Liver (tissue), 8 donors: ENCODE measurements at regions not wholly inside any gene's neighbourhood (a gene's known extent, or its start where the extent isn't known, plus 50 kb on each side); places are given as distances from the start of the nearest gene placed in this dataset.

ENCODE experiments used
- DNase-seq: peaks from one replicate; pipeline ENCODE4 v3.0.0-alpha.2; 2017; ENCODE audit warnings: low spot score
- H3K27ac ChIP-seq, 2 donors: one replicate each; pipeline ENCODE4 v1.7.0; 2013; ENCODE audit warnings: inconsistent platforms in 2 of 2, low read length in 2 of 2, control low read depth in 1 of 2, low read depth in 1 of 2, mild to moderate bottlenecking in 1 of 2
- H3K27me3 ChIP-seq, 4 donors: one replicate each; pipeline versions ENCODE4 v1.6.1 to v1.7.0; 2013; ENCODE audit warnings: low read length in 3 of 4, inconsistent platforms in 1 of 4, mild to moderate bottlenecking in 1 of 4, moderate library complexity in 1 of 4; ENCODE audit not compliant: control insufficient read depth in 4 of 4, insufficient read depth in 4 of 4
- H3K36me3 ChIP-seq, 4 donors: one replicate each; pipeline versions ENCODE4 v1.6.1 to v1.7.0; 2013; ENCODE audit warnings: low read length in 3 of 4, mild to moderate bottlenecking in 3 of 4, low read depth in 1 of 4, moderate library complexity in 1 of 4; ENCODE audit not compliant: control insufficient read depth in 4 of 4, insufficient read depth in 3 of 4
- H3K4me1 ChIP-seq, 4 donors: one replicate each; pipeline versions ENCODE4 v1.6.1 to v1.7.0; 2013; ENCODE audit warnings: low read length in 3 of 4, mild to moderate bottlenecking in 3 of 4, moderate library complexity in 1 of 4; ENCODE audit not compliant: control insufficient read depth in 4 of 4, insufficient read depth in 4 of 4
- H3K4me3 ChIP-seq, 3 donors: one replicate each; pipeline versions ENCODE4 v1.6.1 to v1.7.0; 2013; ENCODE audit warnings: low read length in 3 of 3, control low read depth in 1 of 3, low read depth in 1 of 3, mild to moderate bottlenecking in 1 of 3
- H3K9ac ChIP-seq, 2 donors: one replicate each; pipeline ENCODE4 v1.7.0; 2013; ENCODE audit warnings: low read length in 2 of 2, mild to moderate bottlenecking in 2 of 2, moderate library complexity in 2 of 2, control low read depth in 1 of 2, low read depth in 1 of 2
- H3K9me3 ChIP-seq, 4 donors: one replicate each; pipeline versions ENCODE4 v1.6.1 to v1.7.0; 2013; ENCODE audit warnings: low read length in 3 of 4; ENCODE audit not compliant: control insufficient read depth in 4 of 4
- CTCF ChIP-seq: fragments of 150-350 bp; IDR thresholded peaks from 2 replicates; pipeline ENCODE4 v1.5.1; 2017; ENCODE audit warnings: improper control_type of control experiment, low read depth, low read length; ENCODE audit not compliant: missing input control
- EGR1 ChIP-seq, 2 donors: IDR thresholded peaks; 2 replicates each; pipeline ENCODE4 v1.6.1; 2016 to 2018; ENCODE audit warnings: antibody characterized with exemption in 2 of 2, low read depth in 2 of 2
- FOXA1 ChIP-seq: IDR thresholded peaks from 2 replicates; pipeline ENCODE4 v1.6.1; 2016; ENCODE audit warnings: antibody characterized with exemption
- FOXA2 ChIP-seq: IDR thresholded peaks from 2 replicates; pipeline ENCODE4 v1.6.1; 2016; ENCODE audit warnings: antibody characterized with exemption
- GABPA ChIP-seq, 2 donors: IDR thresholded peaks in 1 of 2; conservative IDR thresholded peaks in 1 of 2; 2 replicates each; pipeline ENCODE4 v1.6.1; 2016; ENCODE audit warnings: antibody characterized with exemption in 2 of 2, mild to moderate bottlenecking in 1 of 2, moderate library complexity in 1 of 2
- HNF4A ChIP-seq, 2 donors: conservative IDR thresholded peaks; 2 replicates each; pipeline ENCODE4 v1.6.1; 2016; ENCODE audit warnings: antibody characterized with exemption in 2 of 2, mild to moderate bottlenecking in 2 of 2
- HNF4G ChIP-seq: IDR thresholded peaks from 2 replicates; pipeline ENCODE4 v1.6.1; 2016; ENCODE audit warnings: antibody characterized with exemption
- JUND ChIP-seq, 2 donors: IDR thresholded peaks; 2 replicates each; pipeline ENCODE4 v1.6.1; 2016; ENCODE audit warnings: antibody characterized with exemption in 2 of 2
- MAX ChIP-seq: IDR thresholded peaks from 2 replicates; pipeline ENCODE4 v1.6.1; 2016; ENCODE audit warnings: antibody characterized with exemption
- NR2F2 ChIP-seq: IDR thresholded peaks from 2 replicates; pipeline ENCODE4 v1.6.1; 2016; ENCODE audit warnings: antibody characterized with exemption
- RAD21 ChIP-seq, 2 donors: IDR thresholded peaks; 2 replicates each; pipeline ENCODE4 v1.6.1; 2016; ENCODE audit warnings: antibody characterized with exemption in 2 of 2, mild to moderate bottlenecking in 2 of 2
- RXRA ChIP-seq, 2 donors: IDR thresholded peaks; 2 replicates each; pipeline ENCODE4 v1.6.1; 2017 to 2018; ENCODE audit warnings: antibody characterized with exemption in 2 of 2, mild to moderate bottlenecking in 1 of 2
- SP1 ChIP-seq: IDR thresholded peaks from 2 replicates; pipeline ENCODE4 v1.6.1; 2018; ENCODE audit warnings: antibody characterized with exemption, mild to moderate bottlenecking
- YY1 ChIP-seq: IDR thresholded peaks from 2 replicates; pipeline ENCODE4 v1.6.1; 2016; ENCODE audit warnings: antibody characterized with exemption, mild to moderate bottlenecking
- WGBS: extraction: QIAGEN DNeasy Blood & Tissue Kit; methylation state at CpG from one replicate; pipeline ENCODE4 v1.1.7; 2013; 5-methylcytosine and 5-hydroxymethylcytosine counted together
- TF ChIP-seq, protein P1 (sequence below): IDR thresholded peaks from 2 replicates; pipeline ENCODE4 v1.6.1; 2016; ENCODE audit warnings: antibody characterized with exemption
- TF ChIP-seq, protein P2 (sequence below): IDR thresholded peaks from 2 replicates; pipeline ENCODE4 v1.6.1; 2016; ENCODE audit warnings: antibody characterized with exemption
- TF ChIP-seq, protein P3 (sequence below): IDR thresholded peaks from 2 replicates; pipeline ENCODE4 v1.6.1; 2016; ENCODE audit warnings: antibody characterized with exemption, mild to moderate bottlenecking
- donor health status: healthy.
- donor health status: healthy.
- donor health status: healthy.
- donor health status: healthy.
- donor health status: healthy.

DNA sequence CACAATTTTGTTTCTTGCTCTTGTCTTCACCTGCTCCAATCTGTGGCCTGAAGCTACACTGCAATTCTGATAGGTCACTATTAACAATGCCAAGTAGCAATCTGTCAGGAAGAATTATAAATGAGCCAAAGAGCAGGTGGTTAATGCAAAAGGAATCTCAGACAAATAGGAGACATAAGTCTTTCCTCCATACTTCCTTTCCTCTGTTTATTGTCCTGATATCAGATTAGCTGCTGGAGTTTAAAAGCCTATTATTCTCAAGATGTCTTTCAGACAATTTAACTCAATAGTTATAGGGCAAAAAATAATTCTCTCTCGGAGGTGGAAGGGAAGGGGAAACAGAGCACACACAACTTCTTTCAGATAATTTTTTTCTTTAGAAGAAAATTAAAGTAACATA lies 491.6 kb downstream of the MFSD1 start:
- TF ChIP-seq, protein P1, sequence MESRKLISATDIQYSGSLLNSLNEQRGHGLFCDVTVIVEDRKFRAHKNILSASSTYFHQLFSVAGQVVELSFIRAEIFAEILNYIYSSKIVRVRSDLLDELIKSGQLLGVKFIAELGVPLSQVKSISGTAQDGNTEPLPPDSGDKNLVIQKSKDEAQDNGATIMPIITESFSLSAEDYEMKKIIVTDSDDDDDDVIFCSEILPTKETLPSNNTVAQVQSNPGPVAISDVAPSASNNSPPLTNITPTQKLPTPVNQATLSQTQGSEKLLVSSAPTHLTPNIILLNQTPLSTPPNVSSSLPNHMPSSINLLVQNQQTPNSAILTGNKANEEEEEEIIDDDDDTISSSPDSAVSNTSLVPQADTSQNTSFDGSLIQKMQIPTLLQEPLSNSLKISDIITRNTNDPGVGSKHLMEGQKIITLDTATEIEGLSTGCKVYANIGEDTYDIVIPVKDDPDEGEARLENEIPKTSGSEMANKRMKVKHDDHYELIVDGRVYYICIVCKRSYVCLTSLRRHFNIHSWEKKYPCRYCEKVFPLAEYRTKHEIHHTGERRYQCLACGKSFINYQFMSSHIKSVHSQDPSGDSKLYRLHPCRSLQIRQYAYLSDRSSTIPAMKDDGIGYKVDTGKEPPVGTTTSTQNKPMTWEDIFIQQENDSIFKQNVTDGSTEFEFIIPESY, result no peak
- TF ChIP-seq SP1 (no peak), CTCF (no peak)
- Histone ChIP-seq H3K4me3 (no peak overlapping the region), H3K27ac (no peak overlapping the region), H3K36me3 (no peaks in the 10 kb centered on the region), H3K4me1 (no peaks in the 10 kb centered on the region), H3K9ac (no peak overlapping the region), H3K27me3 (peaks cover 0 to 10% (median 0%) of the 10 kb centered on the region in 4 donors), H3K9me3 (no peaks in the 10 kb centered on the region)
- no peak for DNase-seq
- WGBS, result 56% methylated on average over 1 of the region's 1 CpG

DNA sequence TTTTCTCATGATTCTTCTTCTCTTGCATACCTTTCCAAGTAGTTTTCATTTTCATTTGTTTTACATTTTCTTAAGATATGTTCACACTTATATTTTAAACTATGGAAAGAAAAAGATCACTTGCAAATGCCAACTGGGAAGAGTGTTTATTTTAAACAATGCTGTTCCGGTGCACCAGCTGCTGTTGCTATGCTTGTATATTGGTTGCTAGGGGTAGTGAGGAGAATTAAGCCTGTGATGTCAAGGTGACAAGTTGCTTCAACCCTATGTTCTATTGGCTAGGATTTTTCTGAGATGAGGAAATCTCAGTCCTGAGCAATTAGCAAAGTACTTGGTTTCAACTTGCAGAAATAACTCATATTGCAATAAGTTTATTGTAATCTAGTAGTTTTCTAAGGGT lies 500.1 kb downstream of the MFSD1 start:
- no peak for TF ChIP-seq NR2F2
- no peak for TF ChIP-seq YY1
- no peak for TF ChIP-seq HNF4A (conservative IDR thresholded peaks at IDR 0.05)
- no peak for TF ChIP-seq SP1
- TF ChIP-seq CTCF, result no peak
- TF ChIP-seq FOXA1, result no peak
- no peak for TF ChIP-seq EGR1 (IDR thresholded peaks at IDR 0.05; ENCODE audit: low read depth in 2 of 2)
- TF ChIP-seq, protein P1, result no peak
- TF ChIP-seq RXRA (IDR thresholded peaks at IDR 0.05), result no peak
- TF ChIP-seq, protein P2, sequence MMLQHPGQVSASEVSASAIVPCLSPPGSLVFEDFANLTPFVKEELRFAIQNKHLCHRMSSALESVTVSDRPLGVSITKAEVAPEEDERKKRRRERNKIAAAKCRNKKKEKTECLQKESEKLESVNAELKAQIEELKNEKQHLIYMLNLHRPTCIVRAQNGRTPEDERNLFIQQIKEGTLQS, result no peak
- TF ChIP-seq MAX, result no peak
- TF ChIP-seq, protein P3, sequence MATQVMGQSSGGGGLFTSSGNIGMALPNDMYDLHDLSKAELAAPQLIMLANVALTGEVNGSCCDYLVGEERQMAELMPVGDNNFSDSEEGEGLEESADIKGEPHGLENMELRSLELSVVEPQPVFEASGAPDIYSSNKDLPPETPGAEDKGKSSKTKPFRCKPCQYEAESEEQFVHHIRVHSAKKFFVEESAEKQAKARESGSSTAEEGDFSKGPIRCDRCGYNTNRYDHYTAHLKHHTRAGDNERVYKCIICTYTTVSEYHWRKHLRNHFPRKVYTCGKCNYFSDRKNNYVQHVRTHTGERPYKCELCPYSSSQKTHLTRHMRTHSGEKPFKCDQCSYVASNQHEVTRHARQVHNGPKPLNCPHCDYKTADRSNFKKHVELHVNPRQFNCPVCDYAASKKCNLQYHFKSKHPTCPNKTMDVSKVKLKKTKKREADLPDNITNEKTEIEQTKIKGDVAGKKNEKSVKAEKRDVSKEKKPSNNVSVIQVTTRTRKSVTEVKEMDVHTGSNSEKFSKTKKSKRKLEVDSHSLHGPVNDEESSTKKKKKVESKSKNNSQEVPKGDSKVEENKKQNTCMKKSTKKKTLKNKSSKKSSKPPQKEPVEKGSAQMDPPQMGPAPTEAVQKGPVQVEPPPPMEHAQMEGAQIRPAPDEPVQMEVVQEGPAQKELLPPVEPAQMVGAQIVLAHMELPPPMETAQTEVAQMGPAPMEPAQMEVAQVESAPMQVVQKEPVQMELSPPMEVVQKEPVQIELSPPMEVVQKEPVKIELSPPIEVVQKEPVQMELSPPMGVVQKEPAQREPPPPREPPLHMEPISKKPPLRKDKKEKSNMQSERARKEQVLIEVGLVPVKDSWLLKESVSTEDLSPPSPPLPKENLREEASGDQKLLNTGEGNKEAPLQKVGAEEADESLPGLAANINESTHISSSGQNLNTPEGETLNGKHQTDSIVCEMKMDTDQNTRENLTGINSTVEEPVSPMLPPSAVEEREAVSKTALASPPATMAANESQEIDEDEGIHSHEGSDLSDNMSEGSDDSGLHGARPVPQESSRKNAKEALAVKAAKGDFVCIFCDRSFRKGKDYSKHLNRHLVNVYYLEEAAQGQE, result no peak
- TF ChIP-seq JUND (IDR thresholded peaks at IDR 0.05), result no peak
- TF ChIP-seq HNF4G, result no peak
- TF ChIP-seq GABPA (IDR thresholded peaks at IDR 0.05 in 1 of 2, conservative IDR thresholded peaks at IDR 0.05 in 1 of 2), result no peak
- no peak for TF ChIP-seq RAD21 (IDR thresholded peaks at IDR 0.05)
- TF ChIP-seq FOXA2, result no peak
- 66% methylated on average over 1 of the region's 1 CpG for WGBS
- H3K27ac ChIP-seq, result no peak overlapping the region

More for the DNA sequence above, 500.1 kb downstream of the MFSD1 start:
- peaks cover 0 to 6% (median 0%) of the 10 kb centered on the region in 4 donors for H3K27me3 ChIP-seq
- no peak overlapping the region for H3K4me3 ChIP-seq
- H3K36me3 ChIP-seq, result no peaks in the 10 kb centered on the region
- H3K9ac ChIP-seq, result no peak overlapping the region
- H3K4me1 ChIP-seq, result no peaks in the 10 kb centered on the region
- H3K9me3 ChIP-seq, result no peaks in the 10 kb centered on the region
- no peak for DNase-seq
